Stimulated activated CD4-positive, alpha-beta T cell treated with anti-CD3 and anti-CD28 coated beads, Interleukin-12 subunit alpha, Interleukin-12 subunit beta, amount 100 ng/mL, for 48 hours (primary cell): ENCODE measurements at regions not wholly inside any gene's neighbourhood (a gene's known extent, or its start where the extent isn't known, plus 50 kb on each side); places are given as distances from the start of the nearest gene placed in this dataset.

Source experiments
- DNase-seq, 3 donors: peaks; one replicate each; pipeline ENCODE4 v3.0.0-alpha.2; 2020; ENCODE audit warnings: low read depth in 2 of 3, low spot score in 1 of 3

DNA sequence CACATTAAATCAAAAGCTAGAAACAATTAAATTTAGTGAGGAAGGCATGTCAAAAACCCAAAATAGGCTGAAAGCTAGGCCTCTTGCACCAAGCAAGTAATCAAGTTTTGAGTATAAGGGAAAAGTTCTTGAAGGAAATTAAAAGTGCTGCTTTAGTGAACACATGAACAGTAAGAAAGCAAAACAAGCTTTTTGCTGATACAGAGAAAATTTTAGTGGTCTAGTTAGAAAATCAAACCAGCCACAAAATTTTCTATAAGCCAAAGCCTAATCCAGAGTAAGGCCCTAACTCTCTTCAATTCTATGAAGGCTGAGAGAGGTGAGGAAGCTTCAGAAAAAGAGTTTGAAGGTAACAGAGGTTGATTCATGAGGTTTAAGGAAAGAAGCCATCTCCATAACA lies 116.2 kb downstream of the CYB561 start:
- DNase-seq = no peak

DNA sequence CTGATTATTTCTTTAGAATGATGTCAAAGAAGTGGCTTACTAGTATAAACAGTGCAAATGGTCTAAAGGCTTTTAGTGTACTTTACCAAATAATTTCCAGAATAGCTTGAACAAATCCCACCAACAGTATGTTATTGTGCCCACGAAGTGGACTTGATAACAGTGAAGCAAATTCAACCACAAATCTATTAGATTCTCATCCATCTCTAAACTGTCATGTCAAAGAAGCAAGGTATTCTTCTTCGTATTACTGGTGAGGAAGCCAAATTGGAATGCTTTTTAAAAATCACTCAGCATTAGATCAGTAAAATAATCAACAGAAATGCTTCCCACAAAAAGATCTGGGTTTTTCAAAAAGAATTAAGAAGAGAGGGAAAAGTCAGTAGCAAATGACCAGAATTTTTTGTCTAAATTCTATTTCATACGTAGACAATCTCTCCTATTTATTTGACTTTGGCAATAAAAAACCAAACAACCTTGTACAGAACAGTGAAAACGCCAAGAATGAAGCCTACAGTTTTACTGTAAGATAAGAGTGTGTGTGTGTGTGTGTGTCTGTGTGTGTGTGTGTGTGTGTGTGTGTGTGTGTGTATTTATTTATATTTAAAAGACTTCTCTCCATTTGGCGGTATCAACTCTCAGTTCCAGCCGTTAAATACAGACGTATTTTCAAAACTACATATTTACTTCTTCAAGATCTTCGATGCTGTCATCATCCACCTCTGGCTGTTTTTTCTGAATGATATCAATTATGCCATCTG lies 114.6 kb downstream of the CYB561 start:
- no peak for DNase-seq

DNA sequence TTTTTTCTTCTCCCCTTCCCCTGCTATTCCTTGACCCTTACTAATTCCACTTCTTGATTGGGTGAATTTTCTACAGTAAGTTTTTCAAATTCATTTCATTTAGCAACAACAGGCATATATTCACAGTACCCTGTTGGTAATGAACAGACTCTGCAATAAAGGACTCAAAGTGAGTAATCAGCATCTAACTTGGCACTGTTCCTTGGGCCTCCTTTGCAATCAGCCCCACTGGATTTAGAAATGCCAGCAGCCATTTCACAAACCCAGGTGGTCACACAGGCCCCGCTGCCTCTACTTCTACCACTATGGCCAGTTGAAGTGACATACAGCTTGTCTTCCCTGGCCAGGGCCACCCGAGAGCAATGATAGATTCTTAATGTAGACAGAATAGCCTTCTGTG lies 113.8 kb downstream of the CYB561 start:
- DNase-seq = no peak

DNA sequence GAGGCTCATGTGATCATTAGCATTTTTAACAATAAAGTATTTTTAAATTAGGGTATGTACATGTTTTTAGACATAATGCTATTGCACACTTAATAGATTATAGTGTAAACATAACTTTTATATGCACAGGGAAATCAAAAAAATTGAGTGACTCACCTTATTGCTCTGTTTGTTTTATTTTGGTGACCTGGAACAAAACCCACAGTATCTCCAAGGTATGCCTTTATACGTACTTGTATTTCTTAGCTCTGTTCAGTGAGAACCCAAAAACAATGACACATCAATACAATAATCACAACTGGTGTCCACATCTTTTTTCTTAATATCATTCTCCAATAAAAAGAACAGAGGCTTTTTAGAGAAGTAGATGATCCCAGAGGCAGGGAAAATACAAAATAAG lies 112.2 kb downstream of the CYB561 start:
- DNase-seq = no peak

DNA sequence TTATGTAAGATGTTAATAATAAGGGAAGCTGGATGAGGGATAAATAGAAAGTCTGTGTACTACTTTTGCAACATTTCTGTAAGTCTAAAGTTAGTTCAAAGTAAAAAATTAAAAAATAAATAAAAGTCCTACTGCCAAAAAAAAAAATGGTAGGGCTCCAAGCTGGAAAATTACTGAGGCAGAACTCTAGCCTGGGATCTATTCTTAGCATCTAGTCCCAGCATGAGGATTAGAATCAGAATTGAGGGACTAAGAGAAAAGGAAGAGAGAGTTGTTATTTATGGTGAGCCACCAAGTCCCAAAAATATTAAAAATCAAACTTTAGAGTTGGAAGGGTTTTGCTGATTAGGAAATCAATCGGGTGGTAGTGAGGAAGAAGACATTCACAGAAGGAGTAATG lies 110.3 kb downstream of the CYB561 start:
- DNase-seq = no peak

DNA sequence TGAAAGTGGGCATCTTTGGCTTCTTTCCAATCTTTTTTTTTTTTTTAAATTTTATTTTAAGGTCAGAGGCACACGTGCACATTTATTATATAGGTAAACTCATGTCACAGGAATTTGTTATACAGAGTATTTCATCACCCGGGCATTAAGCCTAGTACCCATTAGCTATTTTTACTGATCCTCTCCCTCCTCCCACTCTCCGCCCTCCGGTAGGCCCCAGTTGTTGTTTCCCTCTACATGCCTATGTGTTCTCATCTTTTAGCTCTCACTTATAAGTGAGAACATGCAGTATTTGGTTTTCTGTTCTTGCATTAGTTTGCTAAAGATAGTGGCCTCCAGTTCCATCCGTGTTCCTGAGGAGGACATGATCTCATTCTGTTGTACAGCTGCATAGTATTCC lies 108.5 kb downstream of the CYB561 start:
- DNase-seq = no peak

DNA sequence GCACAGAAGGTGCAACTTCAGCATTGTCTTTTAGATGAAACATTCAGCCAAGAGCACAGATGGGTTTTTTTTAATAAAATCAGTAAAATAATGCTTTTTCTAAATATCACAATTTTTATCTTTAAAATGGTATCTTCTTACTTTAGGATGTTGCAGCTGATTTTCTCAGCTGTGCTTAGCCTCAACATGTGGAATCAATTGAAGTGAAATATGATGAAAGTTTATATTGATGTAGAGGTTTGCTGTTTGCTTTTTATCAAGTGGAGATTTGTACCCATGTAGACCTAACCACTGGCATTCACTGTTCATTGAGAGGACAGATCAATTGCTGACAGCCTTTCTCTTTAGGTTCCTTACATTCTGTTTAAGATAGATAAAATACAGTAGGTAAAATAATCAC lies 107.8 kb downstream of the CYB561 start:
- no peak for DNase-seq

DNA sequence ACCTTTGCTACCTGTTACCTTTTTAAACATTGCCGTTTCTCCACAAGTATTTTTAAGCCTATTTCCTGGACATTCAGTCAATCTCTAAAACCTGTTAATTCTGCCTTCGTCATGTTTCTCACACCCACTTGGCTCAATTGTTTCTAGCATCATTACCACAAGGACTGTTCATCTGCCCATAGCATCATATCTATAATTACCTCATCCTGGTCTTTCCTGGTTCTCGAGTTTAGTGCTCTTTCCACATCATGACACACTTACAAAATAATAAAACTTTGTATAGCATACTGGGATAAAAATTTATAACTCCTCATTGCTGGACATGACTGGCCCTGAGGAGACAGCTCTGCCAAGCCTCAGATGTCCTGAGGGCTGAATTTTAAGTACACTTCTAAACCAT lies 104.8 kb downstream of the CYB561 start:
- no peak for DNase-seq

DNA sequence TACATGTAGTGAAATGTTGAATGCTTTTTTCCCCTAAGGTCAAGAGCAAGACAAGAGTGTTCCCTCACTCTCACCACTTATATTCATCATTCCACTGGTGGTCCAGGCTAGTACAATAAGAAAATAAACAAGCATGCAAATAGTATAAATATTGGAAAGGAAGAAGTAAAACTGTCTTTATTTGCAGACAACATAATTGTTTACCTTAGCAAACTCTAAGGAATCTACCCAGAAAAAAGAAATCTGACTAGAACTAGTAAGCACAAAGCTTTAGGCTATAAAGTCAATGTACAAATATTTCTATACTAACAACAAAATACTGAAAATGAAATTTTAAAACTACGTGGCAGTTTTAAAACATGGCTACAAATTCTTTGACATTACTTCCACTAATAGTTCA lies 101.7 kb downstream of the CYB561 start:
- DNase-seq = no peak

DNA sequence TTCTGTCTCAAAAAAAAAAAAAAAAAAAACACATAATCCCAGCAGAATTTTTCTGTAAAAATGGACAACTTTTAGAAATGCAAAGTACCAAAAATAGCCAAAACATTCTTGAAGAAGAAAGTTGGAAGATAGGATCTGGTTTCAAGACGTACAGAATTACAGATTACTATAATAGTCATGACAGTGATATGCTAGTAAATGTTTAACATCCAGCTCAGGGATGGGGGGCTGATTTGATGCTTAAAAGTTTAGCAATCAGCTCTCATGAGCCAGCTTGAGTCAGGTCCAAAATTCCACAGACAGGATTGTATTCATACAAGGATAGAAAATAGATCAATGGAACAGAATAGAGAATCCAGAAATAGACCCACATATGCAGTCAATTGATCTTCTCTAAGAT lies 100.5 kb downstream of the CYB561 start:
- no peak for DNase-seq

DNA sequence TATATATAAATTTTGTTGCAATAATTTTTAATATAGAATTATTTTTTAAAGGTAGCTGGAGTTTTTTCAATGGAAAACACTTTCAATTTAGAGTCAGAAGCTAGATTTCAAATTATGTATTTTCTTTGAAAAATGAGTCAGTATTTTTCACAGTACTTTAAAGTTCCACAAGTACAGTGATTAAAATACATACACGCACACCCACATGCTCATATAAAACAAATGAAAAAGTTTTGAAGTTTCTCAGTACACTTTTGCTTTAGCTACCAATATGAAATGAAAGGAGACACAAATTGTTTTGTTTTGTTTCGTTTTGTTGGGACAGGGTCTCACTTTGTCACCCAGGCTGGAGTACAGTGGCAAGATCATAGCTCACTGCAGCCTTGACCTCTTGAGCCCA lies 98.6 kb downstream of the CYB561 start:
- DNase-seq = no peak

DNA sequence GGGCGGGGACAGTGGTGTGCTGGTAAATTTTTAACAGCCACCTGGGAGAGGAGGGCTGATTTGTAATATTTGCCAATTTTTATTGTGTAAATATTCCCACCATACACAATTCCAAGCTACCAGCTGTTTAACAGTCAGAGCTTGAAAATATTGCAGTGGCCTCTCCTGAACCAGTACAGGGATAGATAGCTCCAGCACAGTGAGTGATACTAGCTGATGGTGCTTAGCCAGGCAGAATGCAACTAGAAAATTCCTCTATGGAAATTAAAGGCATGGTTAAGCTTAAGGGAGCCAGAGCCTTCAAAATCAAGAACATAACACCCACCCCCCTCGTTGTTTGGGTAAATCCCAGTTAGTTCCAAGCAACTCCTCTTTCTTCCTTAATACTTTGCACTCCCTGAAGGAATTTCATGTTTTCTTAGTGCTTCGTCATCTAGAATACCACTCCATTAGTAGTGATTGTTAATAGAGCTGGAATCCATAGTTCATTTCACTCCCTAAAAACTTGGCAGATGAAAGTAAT lies 96.6 kb downstream of the CYB561 start:
- no peak for DNase-seq

DNA sequence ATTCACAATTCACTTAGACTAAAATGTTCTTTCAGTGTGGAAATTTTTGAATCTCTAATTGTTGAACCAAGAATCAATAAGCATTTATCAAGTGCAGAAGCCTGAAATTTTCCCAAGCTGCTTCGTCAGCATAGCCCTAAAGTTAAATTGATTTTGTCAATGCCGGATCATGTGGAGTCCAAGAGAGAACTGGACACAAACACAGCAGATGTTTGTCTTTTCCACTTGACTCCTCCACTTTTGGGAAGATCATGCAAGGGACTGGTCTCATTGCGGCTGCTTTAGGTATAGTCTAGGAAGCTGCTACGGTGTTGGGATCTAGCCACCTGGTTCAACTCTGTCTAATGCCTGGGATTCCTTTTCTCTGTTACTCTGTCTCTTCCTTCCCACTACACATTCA lies 95.7 kb downstream of the CYB561 start:
- DNase-seq = no peak

DNA sequence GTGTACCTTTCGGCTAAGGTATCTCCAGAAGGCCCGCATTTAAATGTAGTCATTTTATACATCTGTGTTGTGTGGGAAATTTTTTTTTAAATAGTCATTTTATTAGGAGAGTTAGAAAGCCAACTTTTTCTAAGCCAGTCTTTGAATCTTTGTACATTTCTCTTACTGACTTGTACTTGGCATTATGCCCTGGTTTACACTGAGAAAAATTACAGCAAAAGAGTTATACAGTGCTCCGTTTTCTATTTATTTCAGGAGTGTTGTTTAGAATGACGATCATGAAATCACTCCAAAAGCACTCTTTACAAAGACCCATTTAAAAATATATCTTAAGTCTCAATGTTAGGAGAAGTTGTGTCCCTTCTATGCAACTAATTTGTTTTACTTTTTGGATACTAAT lies 91.8 kb downstream of the CYB561 start:
- no peak for DNase-seq

DNA sequence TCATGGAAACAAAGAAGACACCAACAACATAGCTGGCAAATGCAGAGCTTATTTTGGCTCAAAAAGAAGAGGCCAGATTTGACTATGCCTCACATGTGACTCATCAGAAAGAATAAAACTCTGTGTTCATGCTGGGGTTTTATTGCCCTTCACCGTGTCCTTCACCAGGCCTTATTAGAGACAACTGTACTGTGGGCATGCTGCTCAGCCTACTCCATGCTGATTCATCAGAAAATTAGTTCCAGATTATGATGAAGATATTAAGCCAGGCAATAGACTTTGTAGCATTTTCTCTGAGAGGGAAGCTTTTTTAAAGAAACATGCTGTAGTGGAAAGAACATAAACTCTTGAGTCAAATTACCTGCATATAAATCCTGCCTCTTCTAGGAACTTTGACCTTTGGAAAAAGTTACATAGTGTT lies 89.8 kb downstream of the CYB561 start:
- DNase-seq = no peak

DNA sequence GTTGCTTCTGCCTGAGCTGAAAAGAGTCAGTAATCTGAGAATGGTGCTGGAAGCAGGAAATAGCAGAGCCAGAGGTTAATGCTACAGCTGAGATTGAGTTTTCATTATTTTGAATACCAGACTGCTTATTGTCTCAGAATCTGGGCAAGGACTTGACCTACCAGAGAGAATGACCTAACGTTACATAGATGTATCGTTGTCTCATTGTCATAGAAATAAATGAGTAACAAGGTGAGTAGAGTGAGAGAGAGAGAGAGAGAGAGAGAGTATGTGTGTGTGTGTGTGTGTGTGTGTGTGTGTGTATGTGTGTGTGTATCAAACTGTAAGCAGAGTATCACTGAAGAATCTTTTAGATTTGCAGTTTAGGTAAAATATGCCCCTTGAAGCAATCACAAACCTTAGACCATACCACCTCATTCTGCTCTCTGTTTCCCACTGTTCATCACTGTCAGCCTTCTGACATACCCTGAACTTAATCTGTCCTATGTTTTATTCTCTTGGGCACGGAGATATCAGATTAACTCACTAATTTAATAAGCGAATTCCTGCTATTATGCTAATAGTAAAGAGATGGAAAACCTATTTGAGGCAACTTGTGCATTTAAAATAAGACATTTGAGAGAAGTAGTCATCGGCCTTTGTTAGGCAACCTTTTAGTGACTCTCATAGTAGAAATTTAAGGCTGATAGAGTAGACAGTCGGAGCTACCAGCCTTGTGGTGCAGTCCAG lies 87.8 kb downstream of the CYB561 start:
- DNase-seq = no peak

DNA sequence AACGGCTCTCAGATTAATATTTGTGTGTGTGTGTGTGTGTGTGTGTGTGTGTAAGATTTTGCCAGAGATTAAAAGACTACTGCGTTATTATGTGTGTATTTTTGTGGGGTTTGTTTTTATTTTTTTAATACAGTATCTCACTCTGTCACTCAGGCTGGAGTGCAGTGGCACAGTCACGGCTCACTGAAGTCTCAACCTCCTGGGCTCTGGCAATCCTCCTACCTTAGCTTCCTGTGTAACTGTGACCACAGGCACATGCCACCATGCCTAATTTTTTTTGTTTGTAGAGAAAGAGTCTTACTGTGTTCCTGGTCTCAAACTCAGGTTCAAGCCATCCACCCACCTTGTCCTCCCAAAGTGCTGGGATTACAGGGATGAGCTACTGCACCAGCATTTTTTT lies 87.2 kb downstream of the CYB561 start:
- DNase-seq = no peak

DNA sequence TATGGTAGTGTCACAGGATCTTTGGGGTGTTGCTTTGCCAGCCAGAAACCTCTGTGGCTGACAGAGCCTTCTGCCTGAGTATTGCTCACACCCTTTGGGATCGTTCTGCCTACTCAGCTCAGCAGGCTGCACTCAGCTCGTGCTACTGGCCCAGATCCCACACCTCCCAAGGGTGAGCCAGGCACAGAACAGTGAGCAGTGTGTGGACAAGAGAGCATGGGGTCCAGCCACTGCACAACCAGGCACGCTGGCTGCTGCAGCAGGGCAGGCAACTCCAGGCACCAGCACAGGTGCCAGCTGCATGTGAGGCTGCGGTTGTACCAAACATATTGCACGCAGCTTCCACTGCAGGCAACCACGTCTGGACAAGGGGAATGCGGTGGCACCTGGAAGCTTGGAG lies 84.9 kb downstream of the CYB561 start:
- no peak for DNase-seq

DNA sequence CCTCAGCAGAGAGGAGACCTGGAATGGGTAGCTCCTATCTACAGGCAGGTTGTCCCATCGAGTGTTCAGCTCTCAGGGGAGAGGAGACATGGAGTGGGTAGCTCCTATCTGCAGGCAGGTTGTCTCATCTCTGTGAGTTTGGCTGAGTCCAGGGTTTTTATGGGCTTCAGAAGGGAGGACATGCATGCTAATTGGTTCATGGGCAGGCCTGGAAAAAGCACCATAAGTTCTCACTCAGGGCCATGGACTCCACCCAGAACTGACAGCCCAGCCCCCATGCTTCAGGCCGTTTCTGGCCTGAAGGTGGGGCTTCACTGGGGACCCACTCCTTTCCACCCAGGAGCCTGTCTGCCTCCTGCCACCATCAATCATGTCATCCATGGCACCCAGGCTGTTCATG lies 84.0 kb downstream of the CYB561 start:
- no peak for DNase-seq

DNA sequence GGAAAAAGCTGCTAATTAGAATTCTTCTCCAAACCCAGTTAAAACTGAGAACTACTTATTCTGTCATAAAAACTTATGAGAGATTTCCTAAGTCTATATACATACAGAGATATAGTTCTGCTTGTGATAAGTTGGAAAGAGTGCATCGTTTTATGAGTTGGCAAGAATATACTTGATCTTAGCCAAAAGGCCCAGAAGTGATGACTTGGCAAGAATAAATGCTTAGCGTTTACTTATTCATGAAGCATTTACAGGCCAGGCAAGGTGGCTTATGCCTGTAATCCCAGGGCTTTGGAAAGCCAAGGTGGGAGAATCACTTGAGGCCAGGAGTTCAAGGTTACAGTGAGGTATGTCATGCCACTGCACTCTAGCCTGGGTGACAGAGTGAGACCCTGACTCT lies 81.7 kb downstream of the CYB561 start:
- no peak for DNase-seq

DNA sequence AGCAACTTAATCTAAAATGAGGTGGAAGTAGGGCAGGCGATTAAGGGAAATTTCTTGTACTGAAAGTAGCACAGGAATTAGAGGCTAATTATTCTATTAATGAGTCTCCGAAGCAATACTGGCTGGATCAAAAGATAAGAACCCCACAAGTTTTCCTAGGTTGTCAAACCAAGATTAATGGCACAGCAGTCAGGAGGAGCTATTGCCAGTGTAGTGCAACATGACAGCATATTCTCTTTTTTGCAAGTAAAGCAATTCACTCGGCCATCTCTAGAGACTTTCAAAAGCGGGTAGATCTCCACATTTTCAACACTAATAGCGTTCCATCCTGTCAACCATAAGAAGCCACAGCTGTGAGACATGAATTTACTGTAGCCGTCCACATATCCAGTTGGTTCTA lies 81.2 kb downstream of the CYB561 start:
- DNase-seq = no peak

DNA sequence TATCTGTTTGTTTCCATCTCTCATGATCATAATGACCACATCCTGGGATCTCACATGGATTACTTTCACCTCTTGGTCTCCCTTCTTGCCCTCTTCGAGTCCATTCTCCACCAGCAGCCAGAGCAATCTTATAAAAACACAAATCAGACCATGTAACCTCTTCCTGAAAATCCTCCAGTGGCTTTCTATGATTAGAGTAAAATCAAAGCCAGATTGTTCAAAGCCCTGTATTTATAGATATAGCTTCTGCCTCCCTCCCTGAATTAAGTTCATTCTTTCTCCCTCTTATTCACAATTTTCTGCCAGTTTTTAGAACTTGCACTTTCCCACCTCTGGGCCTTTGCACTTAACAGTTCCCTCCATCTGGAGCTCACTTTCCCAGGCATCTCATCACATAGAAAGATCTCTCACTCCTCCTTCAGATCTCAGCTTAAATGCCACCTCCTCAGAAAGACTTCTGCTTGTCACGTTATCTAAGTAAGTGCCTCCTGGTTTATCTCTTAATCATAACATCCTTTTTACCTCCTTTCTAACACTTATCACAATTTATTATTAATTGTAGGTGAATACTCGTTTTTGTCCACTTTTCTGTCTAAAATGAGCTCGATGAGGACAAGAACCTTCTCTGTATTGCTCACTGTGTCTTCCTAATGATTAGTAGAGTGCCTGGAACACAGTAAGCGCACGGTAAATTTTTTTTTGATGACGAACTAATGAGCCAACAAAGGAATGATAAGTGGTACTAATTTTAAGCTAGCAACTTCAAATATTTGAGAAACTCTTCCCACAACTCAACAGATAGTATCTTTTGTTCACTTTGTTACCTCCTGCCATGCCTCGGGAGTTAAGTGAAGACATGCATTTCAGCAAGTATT lies 80.5 kb downstream of the CYB561 start:
- no peak for DNase-seq
